ENCODE measurements at regions not wholly inside any gene's neighbourhood (a gene's known extent, or its start where the extent isn't known, plus 50 kb on each side); places are given as distances from the start of the nearest gene placed in this dataset.

- Histone ChIP-seq H3K36me3 (no peaks in the 10 kb centered on the region), H3K9me3 (no peaks in the 10 kb centered on the region), H3K27me3 (no peaks in the 10 kb centered on the region), H3K4me3 (no peak overlapping the region)
- DNase-seq: peak; percentile 48
These were observed 109.1 kb upstream of the RPS23 start for GRCh38 chr5:82387001-82387818.

DNA sequence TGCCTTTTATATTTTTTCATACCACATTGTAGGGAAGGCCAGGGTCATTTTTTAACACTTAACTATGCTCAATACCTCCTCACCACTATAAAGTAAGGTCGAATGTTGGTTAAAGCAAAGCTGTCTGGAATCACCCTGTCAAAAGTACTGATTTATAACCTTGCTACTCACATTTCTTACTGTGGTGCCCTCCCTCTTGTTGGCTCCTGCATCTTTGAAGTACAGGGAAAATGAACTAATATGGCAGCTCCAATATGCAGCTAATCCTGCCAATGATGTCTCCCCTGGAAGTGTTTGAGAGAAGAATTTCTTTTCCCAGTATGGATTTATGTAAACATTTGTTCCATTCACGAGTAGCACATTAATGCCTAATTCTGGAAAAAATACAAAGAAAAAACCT lies 108.4 kb upstream of the RPS23 start:
- no peak overlapping the region for H3K4me3 ChIP-seq
- DNase-seq: no peak
- H3K9me3 ChIP-seq: no peaks in the 10 kb centered on the region
- H3K27me3 ChIP-seq: no peaks in the 10 kb centered on the region
- H3K36me3 ChIP-seq: no peaks in the 10 kb centered on the region

GRCh38 chr5:82384034-82384750 lies 106.0 kb upstream of the RPS23 start:
- Histone ChIP-seq H3K4me3 (no peak overlapping the region), H3K9me3 (no peaks in the 10 kb centered on the region), H3K36me3 (no peaks in the 10 kb centered on the region), H3K27me3 (no peaks in the 10 kb centered on the region)
- no peak for DNase-seq

- no peak for DNase-seq
- Histone ChIP-seq H3K9me3 (no peaks in the 10 kb centered on the region), H3K36me3 (no peaks in the 10 kb centered on the region), H3K4me3 (no peak overlapping the region), H3K27me3 (no peaks in the 10 kb centered on the region)
These were observed 103.4 kb upstream of the RPS23 start for GRCh38 chr5:82381591-82381990.

DNA sequence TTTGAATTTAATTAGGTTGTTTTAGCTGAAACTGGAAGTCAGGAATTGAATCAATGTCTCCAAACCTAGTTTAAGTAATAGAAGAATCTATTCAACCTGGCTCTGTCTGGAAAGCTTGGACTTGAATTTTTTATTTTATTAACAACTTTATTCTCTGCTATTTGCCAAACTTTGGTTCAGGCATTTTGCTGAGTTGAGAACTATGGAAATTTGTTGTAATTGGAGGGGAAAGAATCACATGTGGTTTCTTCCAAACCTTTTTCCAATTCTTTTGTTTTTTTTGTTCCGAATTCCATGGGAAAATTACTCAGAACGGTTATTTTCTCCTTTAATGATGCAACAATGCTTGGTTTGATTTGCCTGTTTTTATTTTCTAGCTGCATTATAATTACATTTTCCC lies 98.2 kb upstream of the RPS23 start:
- Histone ChIP-seq H3K36me3 (no peaks in the 10 kb centered on the region), H3K27me3 (peaks cover 4% of the 10 kb centered on the region; the same call in 1 of the 2 replicates), H3K9me3 (peaks cover 6% of the 10 kb centered on the region), H3K4me3 (no peak overlapping the region)
- DNase-seq: no peak

- Histone ChIP-seq H3K9me3 (peaks cover 6% of the 10 kb centered on the region), H3K36me3 (no peaks in the 10 kb centered on the region), H3K4me3 (no peak overlapping the region), H3K27me3 (peaks cover 4% of the 10 kb centered on the region; the same call in 1 of the 2 replicates)
- no peak for DNase-seq
These were observed 97.5 kb upstream of the RPS23 start for GRCh38 chr5:82375488-82376244.

- DNase-seq: no peak
- Histone ChIP-seq H3K9me3 (peaks cover 6% of the 10 kb centered on the region), H3K4me3 (no peak overlapping the region), H3K36me3 (no peaks in the 10 kb centered on the region), H3K27me3 (peaks cover 4% of the 10 kb centered on the region; the same call in 1 of the 2 replicates)
These were observed 96.5 kb upstream of the RPS23 start for GRCh38 chr5:82374637-82375036.

DNA sequence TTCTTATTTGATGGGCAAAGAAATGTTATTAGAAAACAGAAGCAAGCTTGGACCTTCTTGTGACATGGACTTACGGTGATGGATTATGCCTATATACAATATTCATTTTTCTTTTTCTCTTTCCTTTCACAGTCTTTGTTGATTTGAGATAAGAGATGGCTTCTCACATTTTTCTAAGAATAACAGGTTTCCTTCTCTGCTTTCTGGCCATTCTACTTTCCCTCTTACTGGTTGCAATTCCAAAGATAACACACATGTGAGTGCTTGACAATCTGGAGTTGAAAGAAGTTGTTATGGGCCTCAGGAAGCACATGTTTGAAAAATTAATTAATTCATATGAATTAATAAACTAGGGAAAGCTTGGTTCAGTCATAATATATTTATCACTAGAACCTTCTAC lies 89.8 kb upstream of the RPS23 start:
- Histone ChIP-seq H3K27me3 (no peaks in the 10 kb centered on the region), H3K36me3 (no peaks in the 10 kb centered on the region), H3K4me3 (no peak overlapping the region), H3K9me3 (peaks cover under 1% of the 10 kb centered on the region; the same call in 1 of the 2 replicates)
- DNase-seq: no peak

GRCh38 chr5:82365744-82366228 lies 87.6 kb upstream of the RPS23 start:
- no peaks in the 10 kb centered on the region for H3K27me3 ChIP-seq
- H3K36me3 ChIP-seq: no peaks in the 10 kb centered on the region
- no peaks in the 10 kb centered on the region for H3K9me3 ChIP-seq
- no peak overlapping the region for H3K4me3 ChIP-seq
- DNase-seq: peak; percentile 21

DNA sequence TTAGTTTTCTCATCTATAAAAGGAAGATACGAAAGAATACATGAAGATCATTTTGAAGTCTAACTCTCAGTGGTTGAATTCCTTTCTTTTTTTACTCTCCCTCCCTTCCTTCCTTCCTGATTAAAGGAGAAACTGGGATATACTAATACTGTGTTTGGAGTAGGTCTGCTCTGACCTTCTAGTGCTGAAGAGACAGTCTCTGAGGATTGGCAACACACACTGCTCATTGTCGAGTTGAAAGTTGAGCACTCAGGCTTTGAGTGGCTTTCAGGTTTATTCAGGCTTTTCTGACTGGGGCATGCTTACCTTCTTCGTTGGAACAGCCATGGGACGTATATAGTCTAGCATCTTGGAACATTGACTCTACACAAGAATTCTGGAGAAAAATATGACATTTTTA lies 86.9 kb upstream of the RPS23 start:
- Histone ChIP-seq H3K36me3 (no peaks in the 10 kb centered on the region), H3K4me3 (no peak overlapping the region), H3K9me3 (no peaks in the 10 kb centered on the region), H3K27me3 (no peaks in the 10 kb centered on the region)
- DNase-seq: no peak

- peak; percentile 14 for DNase-seq
- Histone ChIP-seq H3K36me3 (no peaks in the 10 kb centered on the region), H3K27me3 (no peaks in the 10 kb centered on the region), H3K4me3 (no peak overlapping the region), H3K9me3 (no peaks in the 10 kb centered on the region)
These were observed 86.3 kb upstream of the RPS23 start for GRCh38 chr5:82364497-82364896.

- no peaks in the 10 kb centered on the region for H3K9me3 ChIP-seq
- no peaks in the 10 kb centered on the region for H3K27me3 ChIP-seq
- no peak overlapping the region for H3K4me3 ChIP-seq
- no peak for DNase-seq
- no peaks in the 10 kb centered on the region for H3K36me3 ChIP-seq
These were observed 85.4 kb upstream of the RPS23 start for GRCh38 chr5:82363524-82363923.

DNA sequence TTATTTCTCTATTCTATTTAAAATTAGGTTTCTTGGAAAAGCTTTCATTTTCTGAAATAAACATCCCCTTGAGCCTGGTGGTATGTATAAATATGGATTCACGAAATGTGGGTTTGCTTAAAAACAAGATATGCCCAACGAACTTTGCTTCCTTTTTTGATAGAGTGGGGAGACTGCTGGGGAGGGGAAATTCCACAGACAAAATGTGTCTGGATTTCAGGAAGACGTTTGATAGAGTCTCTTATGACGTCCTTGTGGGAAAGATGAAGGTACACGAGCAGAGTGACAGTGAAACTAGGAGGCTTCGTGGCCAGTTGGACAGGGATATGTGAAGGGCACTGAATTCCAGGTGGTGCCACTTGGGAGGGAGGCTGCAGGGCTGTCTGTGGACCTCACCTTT lies 84.5 kb upstream of the RPS23 start:
- Histone ChIP-seq H3K27me3 (no peaks in the 10 kb centered on the region), H3K9me3 (no peaks in the 10 kb centered on the region), H3K36me3 (no peaks in the 10 kb centered on the region), H3K4me3 (no peak overlapping the region)
- no peak for DNase-seq

DNA sequence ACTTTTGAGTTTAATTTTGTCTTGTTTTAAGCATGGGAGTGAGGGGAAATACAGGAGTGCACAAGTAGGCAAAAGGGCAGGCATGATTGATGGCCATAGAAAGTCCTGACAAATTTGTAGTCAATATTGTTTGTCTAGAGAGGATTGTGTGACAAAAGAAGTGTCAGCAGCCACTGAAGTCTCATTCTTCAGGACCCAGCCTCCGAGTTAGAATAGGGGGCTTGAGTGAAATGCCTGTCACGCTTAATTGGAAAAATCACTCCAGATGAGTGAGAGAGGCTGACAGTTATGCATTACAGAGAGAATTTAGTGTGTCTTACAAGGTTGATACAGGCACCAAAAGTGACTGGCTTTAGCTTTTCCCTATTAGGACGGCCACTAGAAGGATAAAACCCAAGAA lies 81.9 kb upstream of the RPS23 start:
- no peak for DNase-seq
- no peaks in the 10 kb centered on the region for H3K27me3 ChIP-seq

GRCh38 chr5:82359272-82359671 lies 81.1 kb upstream of the RPS23 start:
- Histone ChIP-seq H3K9me3 (no peaks in the 10 kb centered on the region), H3K4me3 (no peak overlapping the region), H3K36me3 (no peaks in the 10 kb centered on the region), H3K27me3 (no peaks in the 10 kb centered on the region)
- DNase-seq: no peak

More for the DNA sequence above, 81.9 kb upstream of the RPS23 start:
- Histone ChIP-seq H3K9me3 (no peaks in the 10 kb centered on the region), H3K36me3 (no peaks in the 10 kb centered on the region), H3K4me3 (no peak overlapping the region)

DNA sequence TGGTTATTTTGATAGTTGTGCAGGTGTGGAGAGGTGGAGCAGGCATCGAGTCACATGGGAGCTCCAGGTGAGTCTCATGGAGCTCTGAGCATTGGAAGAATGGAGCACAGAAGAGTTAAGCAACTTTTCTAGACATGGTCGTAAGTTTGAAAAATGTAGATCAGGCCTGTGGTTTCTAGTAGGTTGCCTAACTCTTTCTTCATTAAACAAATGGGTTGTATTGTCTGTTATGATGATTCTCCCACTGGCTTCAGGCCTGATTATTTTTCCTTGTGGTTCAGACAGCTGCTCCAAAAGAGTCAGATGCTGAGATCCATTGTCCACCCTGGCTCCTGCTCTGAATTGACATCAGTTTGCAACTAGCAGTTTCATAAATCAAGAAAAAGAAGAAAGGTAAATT lies 80.3 kb upstream of the RPS23 start:
- Histone ChIP-seq H3K27me3 (no peaks in the 10 kb centered on the region), H3K36me3 (no peaks in the 10 kb centered on the region), H3K4me3 (no peak overlapping the region), H3K9me3 (no peaks in the 10 kb centered on the region)
- no peak for DNase-seq

Data from MG63 (cell line).